ENCODE measurements at regions not wholly inside any gene's neighbourhood (a gene's known extent, or its start where the extent isn't known, plus 50 kb on each side); places are given as distances from the start of the nearest gene placed in this dataset.

DNA sequence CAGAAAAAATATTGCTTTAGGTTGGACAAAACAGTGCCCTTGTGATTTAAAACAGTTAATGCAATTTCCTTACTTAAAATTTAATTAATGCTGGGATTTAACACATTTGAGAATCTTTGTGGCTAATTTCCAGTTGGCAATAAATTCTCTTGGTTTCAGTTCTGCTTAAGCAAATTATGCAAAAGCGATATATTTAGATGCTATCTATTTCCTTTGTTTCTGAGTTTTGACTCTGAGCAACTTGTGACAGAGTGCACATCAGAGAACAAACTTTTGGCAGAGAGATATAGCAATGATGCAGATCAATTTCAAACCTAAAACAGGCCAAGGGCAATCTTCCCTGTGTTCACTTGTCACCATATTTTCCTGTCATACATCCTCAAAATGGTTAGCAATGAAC is 933.6 kb upstream of the ZWINT start (continued):
- TF ChIP-seq, protein P1, sequence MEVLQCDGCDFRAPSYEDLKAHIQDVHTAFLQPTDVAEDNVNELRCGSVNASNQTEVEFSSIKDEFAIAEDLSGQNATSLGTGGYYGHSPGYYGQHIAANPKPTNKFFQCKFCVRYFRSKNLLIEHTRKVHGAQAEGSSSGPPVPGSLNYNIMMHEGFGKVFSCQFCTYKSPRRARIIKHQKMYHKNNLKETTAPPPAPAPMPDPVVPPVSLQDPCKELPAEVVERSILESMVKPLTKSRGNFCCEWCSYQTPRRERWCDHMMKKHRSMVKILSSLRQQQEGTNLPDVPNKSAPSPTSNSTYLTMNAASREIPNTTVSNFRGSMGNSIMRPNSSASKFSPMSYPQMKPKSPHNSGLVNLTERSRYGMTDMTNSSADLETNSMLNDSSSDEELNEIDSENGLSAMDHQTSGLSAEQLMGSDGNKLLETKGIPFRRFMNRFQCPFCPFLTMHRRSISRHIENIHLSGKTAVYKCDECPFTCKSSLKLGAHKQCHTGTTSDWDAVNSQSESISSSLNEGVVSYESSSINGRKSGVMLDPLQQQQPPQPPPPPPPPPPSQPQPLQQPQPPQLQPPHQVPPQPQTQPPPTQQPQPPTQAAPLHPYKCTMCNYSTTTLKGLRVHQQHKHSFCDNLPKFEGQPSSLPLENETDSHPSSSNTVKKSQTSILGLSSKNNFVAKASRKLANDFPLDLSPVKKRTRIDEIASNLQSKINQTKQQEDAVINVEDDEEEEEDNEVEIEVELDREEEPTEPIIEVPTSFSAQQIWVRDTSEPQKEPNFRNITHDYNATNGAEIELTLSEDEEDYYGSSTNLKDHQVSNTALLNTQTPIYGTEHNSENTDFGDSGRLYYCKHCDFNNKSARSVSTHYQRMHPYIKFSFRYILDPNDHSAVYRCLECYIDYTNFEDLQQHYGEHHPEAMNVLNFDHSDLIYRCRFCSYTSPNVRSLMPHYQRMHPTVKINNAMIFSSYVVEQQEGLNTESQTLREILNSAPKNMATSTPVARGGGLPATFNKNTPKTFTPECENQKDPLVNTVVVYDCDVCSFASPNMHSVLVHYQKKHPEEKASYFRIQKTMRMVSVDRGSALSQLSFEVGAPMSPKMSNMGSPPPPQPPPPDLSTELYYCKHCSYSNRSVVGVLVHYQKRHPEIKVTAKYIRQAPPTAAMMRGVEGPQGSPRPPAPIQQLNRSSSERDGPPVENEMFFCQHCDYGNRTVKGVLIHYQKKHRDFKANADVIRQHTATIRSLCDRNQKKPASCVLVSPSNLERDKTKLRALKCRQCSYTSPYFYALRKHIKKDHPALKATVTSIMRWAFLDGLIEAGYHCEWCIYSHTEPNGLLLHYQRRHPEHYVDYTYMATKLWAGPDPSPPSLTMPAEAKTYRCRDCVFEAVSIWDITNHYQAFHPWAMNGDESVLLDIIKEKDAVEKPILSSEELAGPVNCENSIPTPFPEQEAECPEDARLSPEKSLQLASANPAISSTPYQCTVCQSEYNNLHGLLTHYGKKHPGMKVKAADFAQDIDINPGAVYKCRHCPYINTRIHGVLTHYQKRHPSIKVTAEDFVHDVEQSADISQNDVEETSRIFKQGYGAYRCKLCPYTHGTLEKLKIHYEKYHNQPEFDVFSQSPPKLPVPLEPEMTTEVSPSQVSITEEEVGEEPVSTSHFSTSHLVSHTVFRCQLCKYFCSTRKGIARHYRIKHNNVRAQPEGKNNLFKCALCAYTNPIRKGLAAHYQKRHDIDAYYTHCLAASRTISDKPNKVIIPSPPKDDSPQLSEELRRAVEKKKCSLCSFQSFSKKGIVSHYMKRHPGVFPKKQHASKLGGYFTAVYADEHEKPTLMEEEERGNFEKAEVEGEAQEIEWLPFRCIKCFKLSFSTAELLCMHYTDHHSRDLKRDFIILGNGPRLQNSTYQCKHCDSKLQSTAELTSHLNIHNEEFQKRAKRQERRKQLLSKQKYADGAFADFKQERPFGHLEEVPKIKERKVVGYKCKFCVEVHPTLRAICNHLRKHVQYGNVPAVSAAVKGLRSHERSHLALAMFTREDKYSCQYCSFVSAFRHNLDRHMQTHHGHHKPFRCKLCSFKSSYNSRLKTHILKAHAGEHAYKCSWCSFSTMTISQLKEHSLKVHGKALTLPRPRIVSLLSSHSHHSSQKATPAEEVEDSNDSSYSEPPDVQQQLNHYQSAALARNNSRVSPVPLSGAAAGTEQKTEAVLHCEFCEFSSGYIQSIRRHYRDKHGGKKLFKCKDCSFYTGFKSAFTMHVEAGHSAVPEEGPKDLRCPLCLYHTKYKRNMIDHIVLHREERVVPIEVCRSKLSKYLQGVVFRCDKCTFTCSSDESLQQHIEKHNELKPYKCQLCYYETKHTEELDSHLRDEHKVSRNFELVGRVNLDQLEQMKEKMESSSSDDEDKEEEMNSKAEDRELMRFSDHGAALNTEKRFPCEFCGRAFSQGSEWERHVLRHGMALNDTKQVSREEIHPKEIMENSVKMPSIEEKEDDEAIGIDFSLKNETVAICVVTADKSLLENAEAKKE (CRISPR knock-in tag; IDR thresholded peaks at IDR 0.05), result no peak
- no peak for TF ChIP-seq CREB1 (CRISPR knock-in tag; IDR thresholded peaks at IDR 0.05; ENCODE audit: low read depth)
- TF ChIP-seq NANOG (IDR thresholded peaks at IDR 0.05; ENCODE audit: borderline replicate concordance), result no peak
- no peak for TF ChIP-seq EZH2 (IDR thresholded peaks at IDR 0.05; ENCODE audit: low read depth, unreplicated experiment)
- TF ChIP-seq JUNB (IDR thresholded peaks at IDR 0.05; ENCODE audit: unreplicated experiment), result no peak
- TF ChIP-seq, protein P2, sequence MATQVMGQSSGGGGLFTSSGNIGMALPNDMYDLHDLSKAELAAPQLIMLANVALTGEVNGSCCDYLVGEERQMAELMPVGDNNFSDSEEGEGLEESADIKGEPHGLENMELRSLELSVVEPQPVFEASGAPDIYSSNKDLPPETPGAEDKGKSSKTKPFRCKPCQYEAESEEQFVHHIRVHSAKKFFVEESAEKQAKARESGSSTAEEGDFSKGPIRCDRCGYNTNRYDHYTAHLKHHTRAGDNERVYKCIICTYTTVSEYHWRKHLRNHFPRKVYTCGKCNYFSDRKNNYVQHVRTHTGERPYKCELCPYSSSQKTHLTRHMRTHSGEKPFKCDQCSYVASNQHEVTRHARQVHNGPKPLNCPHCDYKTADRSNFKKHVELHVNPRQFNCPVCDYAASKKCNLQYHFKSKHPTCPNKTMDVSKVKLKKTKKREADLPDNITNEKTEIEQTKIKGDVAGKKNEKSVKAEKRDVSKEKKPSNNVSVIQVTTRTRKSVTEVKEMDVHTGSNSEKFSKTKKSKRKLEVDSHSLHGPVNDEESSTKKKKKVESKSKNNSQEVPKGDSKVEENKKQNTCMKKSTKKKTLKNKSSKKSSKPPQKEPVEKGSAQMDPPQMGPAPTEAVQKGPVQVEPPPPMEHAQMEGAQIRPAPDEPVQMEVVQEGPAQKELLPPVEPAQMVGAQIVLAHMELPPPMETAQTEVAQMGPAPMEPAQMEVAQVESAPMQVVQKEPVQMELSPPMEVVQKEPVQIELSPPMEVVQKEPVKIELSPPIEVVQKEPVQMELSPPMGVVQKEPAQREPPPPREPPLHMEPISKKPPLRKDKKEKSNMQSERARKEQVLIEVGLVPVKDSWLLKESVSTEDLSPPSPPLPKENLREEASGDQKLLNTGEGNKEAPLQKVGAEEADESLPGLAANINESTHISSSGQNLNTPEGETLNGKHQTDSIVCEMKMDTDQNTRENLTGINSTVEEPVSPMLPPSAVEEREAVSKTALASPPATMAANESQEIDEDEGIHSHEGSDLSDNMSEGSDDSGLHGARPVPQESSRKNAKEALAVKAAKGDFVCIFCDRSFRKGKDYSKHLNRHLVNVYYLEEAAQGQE (IDR thresholded peaks at IDR 0.05; ENCODE audit: unreplicated experiment), result no peak
- no peak for TF ChIP-seq ZNF114 (CRISPR knock-in tag; IDR thresholded peaks at IDR 0.05)
